CD4-positive, alpha-beta T cell treated with Interferon alpha-2 for 1 hour (primary cell): ENCODE measurements at regions not wholly inside any gene's neighbourhood (a gene's known extent, or its start where the extent isn't known, plus 50 kb on each side); places are given as distances from the start of the nearest gene placed in this dataset.
A peak's percentile ranks its signal among the peaks of the same experiment; 100 is the strongest.
"Not testable (repeated sequence)": the region's sequence is repeated elsewhere in the genome, so short reads cannot be mapped to it uniquely, and the experiment has no call there.

Source experiments
- DNase-seq, 2 donors: peaks; one replicate each; pipeline ENCODE4 v3.0.0-alpha.2; 2020 to 2022

DNA sequence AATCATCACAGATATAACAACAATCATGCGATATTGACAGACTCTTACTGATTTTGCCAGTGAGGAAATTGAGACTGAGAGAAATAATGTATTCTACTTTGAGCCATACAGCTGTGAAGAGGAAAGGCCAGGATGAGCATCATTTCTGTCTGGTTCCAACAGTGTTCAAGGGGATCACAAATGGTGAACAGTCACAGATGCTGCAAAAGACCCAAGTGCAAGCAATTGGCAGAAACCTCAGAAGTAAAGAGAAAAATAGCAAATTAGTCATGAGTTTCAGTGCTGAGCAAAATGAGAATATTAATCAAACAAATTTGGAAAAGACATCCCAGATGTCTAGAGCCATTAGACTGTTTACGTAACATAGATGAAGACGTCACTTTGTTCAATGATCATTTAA is 114.1 kb downstream of the RAB38 start:
- DNase-seq: no peak

DNA sequence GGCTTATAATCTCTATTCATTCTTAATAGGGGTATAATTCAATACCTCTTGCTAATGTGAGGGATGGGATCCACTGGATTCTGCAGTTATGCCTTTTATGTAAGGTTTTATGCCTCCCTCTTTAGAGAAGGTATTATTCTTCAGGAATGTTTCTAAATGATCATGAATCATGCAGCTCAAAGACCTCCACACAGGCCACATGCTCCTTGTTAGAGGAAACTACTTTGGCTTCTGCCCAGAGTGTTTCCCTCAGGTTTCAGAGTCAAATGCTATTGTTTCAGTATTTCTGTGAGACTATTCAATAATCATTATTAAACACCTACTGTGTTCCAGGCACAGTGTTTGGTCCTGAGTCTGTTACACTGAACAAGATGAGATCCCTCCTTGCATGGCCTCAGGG is 115.9 kb downstream of the RAB38 start:
- no peak for DNase-seq

DNA sequence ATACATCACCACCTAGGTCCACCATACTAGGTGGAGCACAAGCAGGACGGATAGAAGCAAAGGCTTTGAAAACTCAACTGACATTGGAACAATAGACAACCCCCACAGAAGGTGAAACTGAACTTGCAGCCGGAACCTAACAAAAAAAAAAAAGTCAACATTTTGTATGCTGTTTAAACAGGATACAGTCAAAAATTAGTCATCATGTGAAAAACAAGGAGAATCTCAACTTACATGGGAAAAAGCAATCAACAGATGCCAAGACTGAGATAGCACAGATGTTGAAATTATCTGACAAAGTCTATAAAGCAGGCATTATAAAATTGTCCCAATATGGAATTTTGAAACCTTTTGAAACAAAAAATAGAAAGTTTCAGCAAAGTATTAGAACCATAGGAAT is 123.8 kb downstream of the RAB38 start:
- no peak for DNase-seq

DNA sequence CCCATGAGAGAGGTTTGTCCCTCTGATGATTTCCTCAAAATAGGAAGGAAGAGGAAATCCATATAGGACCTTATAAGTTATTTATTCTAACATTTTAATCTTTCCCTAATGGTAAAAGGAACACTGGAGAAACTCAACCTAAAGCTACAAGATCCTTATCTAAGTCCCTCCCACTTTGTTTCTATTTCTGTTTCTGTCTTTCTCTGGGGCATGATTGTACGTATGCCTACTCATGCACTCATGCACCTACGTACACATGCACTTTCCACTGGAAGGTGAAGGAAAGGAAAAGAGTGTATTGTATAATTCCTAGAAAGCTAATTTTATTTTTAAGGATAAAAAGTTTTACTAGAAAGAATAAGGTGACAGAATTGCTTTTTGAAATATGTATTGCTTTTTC is 125.0 kb downstream of the RAB38 start:
- DNase-seq: no peak

DNA sequence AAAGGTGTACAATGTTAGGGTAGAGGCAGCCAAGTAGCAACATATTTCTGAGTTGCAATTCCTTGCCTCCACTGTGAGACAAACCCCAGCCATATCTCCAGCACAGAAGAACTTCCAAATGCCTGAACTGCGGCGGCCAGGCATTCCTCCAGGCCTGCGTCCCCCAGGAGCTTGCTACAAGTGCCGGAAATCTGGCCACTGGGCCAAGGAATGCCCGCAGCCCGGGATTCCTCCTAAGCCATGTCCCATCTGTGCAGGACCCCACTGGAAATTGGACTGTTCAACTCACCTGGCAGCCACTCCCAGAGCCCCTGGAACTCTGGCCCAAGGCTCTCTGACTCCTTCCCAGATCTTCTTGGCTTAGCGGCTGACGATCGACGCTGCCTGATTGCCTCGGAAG is 130.0 kb downstream of the RAB38 start:
- not testable (repeated sequence) for DNase-seq

DNA sequence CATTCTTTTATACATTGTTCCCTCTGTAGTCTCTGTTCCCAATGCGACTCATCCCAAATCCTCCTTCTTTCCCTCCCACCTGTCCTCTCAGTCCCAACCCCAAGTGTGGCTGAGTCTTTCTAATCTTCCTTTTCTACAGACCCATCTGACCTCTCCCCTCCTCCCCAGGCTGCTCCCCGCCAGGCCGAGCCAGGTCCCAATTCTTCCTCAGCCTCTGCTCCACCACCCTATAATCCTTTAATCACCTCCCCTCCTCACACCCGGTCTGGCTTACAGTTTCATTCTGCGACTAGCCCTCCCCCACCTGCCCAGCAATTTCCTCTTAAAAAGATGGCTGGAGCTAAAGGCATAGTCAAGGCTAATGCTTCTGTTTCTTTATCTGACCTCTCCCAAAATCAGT is 130.6 kb downstream of the RAB38 start:
- not testable (repeated sequence) for DNase-seq

DNA sequence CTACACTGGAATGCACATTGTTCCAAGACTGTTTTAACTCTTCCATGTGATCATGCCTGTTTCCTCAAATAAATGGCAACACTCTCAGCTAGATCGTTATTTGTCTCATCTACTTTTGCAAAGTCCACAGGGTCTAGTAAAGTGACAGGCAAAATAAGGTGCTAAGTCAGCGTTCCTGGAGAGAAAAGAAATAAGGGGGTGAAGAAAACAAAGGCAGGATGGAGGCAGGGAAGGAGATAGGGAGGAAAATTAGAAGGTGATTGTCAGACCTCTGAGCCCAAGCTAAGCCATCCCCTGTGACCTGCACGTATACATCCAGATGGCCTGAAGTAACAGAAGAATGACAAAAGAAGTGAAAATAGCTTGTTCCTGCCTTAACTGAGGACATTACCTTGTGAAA is 132.1 kb downstream of the RAB38 start:
- no peak for DNase-seq

DNA sequence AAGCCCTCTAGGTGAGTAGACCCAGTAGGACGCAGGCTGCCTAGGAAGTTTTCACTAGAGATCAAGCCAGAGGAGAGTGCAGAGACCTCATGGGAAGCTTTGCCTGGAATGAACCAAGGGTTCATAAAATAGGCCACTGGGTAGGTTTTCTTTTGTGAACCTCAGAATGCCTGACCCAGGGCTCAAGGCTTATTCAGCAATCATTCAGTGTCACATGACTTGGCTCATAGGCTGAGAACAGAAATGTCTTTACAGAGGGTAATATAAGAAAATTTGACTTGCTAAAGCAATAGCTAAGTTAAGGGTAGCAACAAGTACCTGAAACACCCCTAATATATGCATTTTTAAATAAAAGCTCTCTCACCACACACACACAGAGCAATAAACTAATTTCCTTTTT is 132.6 kb downstream of the RAB38 start:
- no peak for DNase-seq

DNA sequence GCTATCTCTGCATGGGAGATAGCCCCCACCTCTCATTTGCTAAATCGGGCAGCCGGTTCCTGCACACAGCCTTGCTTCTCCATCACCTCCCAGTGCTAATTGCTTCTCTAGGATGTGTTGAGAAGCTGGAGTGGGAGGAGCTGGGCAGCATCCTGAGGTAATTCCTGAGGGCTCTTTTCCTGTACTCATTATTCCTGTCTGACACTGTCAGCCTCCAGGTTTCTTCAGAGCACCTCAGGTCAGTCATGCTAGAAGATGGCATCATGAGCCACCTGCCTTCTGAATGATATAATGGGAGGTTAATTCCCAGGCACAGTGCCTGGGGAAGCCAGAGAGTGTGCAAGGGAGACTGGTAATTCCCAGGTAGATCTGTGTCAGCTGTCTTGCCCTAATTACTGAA is 133.0 kb downstream of the RAB38 start:
- no peak for DNase-seq

DNA sequence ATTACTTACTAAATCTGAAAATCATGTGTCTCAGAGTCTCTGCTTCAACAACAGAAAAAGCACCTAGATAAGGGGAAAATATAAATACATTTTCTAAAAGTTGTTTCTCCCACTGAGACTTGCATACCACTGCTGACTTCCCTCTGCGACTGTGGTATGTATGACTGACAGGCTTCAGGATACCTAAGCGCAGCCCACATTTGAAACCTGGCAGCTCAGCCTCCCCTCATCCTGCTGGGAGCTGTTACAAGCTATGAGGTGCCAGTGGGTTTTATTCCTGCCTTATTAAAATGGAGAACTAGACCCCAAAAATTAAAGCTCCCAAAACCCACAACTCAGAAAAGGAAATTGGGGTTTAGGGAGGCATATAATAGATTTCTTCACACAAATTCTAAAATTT is 133.6 kb downstream of the RAB38 start:
- DNase-seq: no peak

DNA sequence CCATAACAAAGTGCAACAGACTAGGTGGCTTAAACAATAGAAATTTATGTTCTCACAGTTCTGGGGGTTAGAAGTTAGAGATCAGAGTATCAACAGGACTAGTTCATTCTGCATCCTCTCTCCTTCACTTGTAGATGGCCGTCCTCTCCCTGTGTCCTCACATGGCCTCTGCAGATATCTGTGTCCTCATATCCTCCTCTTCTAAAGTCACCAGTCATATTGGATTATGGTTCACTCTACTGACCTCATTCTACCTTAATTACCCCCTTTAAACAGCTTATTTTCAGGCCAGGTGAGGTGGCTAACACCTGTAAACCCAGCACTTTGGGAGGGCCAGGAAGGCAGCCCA is 135.1 kb downstream of the RAB38 start:
- DNase-seq: no peak

DNA sequence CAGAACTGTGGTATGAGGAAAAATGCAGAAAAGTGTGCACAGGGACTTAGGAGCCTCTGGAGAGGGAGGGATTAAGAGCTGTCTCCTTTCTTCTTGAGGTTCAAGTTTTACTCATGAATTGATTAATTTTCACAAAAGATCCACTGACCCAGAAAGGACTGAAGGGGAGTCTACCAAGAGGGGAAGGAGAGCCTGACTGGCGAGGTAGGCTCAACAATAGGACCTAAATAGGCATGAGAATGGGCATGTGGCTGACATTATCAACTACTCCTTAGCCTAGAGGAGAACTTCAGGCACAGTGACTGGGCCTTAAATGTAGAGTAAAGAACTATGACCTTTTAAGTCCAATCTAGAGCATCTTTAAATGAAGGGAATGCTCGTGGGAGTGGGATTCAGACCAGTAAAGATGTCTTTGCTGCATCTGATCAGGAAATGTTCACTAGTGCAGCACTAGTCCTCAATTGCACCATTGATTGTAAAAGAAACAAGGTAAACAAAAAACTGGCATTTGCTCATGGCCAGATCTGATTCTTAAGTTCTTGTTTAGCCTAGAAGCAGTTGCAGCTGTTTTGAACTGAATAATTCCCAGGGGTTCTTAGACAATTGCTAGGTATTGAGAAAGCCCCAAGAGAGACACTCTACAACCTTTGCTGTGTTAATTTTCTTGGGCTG is 135.6 kb downstream of the RAB38 start:
- no peak for DNase-seq

DNA sequence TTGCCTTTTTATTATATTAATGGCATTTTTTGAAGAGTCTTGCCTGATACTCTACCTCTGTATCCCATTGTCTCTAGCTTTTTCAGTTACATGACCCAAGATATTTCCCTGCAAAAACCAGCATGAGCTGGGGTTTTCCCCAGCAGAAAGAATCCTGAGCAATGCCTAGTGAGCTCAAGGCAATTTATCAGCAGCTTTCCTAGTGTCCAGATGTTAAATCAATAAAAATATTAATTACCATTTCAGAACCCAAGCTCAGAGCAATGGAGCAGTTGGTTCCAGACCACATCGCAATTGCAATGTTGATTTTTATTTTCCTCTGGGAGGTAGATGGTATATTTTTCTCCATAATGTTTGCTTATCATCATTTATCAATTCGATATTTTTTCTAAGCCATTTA is 137.2 kb downstream of the RAB38 start:
- DNase-seq: no peak

DNA sequence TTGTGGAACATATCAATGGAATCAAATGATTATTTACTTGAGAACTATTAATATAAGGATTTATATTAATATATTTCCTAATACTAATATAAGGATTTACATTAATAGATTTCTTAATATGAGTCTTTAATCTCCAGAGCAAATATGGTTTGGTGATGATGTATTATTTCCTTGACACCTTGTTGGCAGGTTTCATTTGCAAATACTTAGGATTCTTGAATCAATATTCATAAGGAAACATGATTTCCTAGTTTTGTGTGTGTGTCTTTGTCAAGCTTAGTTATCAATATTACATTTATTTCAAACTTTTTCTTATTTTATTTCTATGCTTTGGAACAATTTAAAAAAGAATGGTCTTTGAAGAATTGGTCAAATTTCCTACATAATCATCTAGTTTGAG is 138.5 kb downstream of the RAB38 start:
- no peak for DNase-seq

DNA sequence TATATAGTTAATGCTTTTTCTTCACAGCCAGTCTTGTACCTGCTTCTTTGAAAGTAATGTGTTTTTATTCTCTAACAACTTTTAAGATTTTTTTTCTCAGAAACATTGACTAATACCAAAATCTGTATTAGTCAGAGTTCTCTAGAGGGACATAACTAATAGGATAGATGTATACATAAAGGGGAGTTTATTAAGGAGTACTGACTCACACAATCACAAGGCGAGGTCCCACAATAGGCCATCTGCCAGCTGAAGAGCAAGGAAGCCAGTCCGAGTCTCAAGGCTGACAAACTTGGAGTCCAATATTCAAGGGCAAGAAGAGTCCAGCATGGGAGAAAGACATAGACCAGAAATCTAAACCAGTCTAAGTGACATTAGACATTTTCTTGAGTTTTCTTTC is 140.0 kb downstream of the RAB38 start:
- DNase-seq: no peak

DNA sequence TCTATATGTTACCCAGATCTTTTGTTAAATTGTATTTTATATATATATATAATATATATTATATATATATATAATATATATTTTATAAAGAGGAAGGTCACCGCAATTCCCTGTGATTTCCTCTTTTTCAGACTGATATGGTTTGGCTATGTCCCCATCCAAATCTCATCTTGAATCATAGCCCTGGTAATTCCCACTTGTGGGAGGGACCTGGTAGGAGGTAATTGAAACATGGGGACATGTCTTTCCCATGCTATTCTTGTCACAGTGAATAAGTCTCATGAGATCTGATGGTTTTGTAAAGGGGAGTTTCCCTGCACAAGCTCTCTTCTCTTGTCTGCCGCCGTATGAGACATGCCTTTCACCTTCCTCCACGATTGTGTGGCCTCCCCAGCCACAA is 157.6 kb downstream of the RAB38 start:
- DNase-seq: no peak

DNA sequence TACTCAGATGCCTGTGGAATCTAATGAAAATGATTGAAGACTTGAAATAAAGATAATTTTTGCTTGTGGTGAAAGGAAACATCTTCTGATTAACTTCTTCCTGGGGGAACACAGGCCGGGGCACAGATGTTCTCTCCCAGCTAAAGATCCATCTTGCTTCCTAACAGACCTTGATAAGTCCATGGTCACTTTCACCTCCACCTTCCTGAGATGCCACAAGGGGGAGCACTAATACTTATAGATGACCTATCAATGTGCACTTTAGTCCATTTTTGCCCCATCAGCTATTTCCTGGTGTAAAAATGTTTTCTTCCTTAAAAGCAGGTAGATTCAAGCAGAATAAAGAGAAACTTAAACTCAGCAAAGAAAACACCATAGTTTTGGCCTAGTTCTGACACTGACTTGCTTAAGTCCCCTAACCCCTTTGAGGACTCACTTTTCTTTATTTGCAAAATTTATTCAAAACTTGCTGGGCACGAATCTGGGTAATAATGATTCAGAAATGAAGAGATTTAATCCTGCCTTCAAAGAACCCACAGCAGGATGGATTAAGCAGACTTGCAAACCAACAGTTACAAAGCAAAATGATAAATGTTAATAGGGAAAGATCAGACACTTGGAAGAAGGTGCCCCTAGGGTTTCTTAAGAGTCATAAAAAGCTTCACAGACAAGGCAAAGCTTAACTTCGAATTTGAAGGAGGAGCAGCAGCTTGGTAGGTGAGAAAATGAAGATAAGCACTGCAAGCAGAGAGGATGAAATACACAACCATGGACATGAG is 158.7 kb downstream of the RAB38 start:
- peak; percentile 51 to 70 for DNase-seq

DNA sequence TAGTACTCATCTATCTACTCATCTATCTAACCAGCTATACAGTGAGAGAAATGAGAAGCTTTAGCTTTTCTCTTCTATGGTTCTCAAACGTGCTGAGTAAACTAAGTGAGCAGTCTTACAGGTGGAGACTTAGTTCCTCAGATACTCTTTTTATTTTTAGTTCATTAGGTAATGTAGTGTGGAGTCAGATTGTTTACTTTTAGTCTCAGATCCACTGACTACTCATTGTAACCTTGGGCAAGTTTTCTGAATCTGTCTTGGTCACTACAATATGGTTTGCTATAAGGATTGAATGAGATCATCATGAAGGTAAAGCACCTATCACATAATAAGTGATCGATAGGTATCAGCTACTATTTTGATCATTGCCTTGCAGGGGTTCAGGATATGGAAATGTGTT is 160.1 kb downstream of the RAB38 start:
- no peak for DNase-seq

DNA sequence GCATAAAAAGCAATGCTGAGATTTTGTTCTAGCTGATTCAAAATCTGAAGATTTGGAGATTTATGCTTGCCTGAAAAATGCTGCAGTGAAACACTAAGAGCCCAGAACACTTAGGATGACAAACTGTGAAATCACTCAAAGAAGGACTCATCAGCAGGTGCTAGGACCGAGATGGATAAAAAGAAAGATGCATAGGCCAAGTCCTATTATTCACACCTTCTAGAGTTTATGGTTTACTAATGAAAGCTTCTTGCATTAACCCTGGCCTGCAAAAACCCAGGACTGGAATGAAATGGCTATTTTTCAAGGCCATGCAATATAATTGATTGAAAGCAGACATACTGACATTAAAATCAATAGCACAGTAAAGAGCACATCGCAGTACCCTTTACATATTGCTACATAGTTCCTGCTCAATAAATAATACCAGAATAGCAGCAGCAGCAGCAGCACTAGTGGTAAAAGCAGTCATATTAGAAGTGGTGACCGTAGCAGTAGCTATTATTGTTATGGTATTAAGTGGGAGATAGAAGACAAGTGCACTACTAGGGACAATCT is 161.7 kb downstream of the RAB38 start:
- no peak for DNase-seq

DNA sequence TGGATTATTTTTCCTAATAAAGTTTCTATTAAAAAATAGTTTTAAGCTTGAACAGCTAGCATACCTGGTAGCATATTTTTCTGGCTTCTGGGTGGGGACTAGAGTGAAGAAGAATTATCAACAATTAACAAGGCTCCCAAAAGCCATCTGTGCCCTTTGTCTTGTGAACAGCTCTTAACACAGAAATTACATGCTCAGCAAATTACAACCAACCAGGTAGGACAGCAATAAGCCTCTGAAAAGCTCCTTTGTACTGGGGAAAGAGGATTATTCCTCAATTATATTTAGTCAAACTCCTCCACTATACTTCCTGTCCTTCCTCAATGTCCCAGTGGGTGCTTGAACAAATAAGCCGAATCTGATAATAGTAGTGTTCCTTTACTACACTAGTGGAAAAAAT is 162.8 kb downstream of the RAB38 start:
- DNase-seq: no peak

DNA sequence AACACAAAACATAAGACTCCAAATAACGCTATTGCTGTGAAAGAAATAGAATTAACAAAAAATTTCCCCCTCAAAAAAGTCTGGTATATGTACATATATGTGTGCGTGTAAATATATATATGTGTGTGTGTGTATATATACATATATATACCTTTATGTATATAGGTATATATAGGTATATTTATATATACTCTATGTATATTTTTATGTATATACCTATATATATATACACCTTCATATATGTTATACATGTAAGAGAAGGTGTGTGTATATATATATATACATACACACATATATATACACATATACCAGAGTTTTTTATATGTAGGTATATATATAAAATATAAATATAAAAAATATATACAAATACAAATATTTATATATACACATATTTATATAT is 199.2 kb downstream of the RAB38 start:
- no peak for DNase-seq

DNA sequence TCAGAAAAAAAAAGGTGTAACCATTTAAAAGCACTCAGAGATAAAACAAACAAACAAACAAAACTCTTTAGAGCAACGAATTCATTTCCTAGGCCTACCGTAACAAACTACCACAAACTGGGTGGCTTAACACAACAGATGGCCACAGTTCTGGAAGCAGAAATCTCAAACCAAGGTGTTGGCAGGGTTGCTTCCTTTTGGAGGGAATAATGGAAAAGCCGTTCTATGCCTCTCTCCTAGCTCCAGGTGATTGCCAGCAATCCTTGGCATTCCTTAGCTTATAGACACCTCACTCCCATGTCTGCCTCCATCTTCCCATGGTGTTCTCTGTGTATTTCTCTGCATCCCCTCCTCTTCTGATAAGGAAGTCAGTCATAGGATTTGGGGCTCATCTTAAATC is 200.4 kb downstream of the RAB38 start:
- no peak for DNase-seq

DNA sequence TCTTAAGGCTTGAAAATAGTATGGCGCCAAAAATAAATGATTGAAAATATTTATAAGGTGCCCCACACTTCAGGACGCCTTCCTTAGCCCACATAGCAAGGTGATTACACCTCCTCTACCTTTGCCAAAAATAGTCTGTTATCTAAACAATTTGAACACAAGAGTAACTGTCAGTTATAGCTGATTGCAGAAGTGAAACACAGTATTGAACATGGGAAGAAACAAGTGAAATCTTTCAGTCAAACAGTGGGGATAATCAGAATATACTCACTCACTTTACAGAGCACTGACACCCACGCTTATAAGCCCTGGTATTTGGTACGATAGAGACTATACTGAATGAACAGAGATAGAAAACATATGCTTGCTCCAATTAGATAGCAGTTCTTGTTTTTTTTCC is 203.1 kb downstream of the RAB38 start:
- no peak for DNase-seq

DNA sequence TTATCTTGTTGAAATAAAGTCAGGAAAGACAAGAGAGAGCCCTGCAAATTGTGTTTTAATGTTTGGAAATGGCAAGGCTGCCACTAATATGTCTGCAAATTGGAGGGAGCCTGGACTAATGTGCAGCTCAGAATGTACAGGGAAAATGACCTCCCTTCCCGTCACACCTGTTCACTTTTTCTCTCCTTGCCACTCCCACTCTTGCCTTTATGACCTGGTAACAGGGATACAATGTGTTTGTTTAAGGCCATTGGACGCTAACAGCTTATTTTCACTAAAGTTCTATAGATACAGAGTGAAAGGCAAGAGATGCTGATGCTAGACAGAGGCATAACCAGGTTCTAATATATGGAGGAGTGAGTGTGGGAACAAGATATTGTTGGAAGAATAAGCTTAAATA is 203.9 kb downstream of the RAB38 start:
- no peak for DNase-seq

DNA sequence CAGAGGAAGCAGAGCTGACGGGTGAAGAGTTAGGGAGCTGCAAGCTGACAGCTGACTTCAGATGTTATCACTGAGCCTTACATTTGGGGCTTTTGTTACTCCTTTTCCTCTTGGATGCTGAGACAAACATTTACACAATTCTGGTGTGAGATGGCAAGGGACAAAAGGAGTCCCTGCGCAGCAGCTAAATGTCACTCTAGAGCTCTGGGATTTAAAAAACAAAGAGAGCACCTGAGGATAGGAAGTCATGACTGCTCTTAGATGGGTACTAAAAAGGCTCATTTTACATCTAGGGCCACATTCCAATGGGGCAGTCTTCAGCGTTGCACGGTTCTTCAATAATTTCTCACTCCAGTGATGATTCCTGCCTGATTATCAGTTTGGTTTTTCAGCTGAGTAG is 204.5 kb downstream of the RAB38 start:
- no peak for DNase-seq
